22Rv1 (cell line): ENCODE measurements at regions not wholly inside any gene's neighbourhood (a gene's known extent, or its start where the extent isn't known, plus 50 kb on each side); places are given as distances from the start of the nearest gene placed in this dataset.

Experiments
- CTCF ChIP-seq: fragments of 450-650 bp; IDR thresholded peaks from 2 replicates; pipeline ENCODE4 v1.5.1; 2017; ENCODE audit warnings: mild to moderate bottlenecking
- ZFX ChIP-seq: fragments of 450-650 bp; IDR thresholded peaks from 2 replicates; pipeline ENCODE4 v1.6.1; 2017; ENCODE audit warnings: antibody characterized with exemption, borderline replicate concordance

GRCh38 chr12:19958389-19958788 lies 409.9 kb upstream of the PDE3A start:
- TF ChIP-seq CTCF (no peak), ZFX (no peak)
